ENCODE measurements at regions not wholly inside any gene's neighbourhood (a gene's known extent, or its start where the extent isn't known, plus 50 kb on each side); places are given as distances from the start of the nearest gene placed in this dataset.

DNA sequence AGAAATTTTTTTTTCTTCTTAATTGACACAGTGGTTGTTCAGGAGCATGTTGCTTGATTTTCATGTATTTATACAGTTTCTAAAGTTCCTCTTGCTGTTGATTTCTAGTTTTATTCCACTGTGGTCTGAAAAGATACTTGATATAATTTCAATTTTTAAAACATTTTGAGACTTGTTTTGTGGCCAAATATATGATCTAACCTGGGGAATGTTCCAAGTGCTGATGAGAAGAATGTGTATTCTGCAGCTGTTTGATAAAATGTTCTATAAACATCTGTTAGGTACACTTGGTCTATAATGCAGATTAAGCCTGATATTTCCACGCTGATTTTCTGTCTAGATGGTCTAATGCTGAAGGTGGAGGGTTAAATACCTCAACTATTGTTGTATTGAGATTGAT, 151.4 kb upstream of the IFNG-AS1 start:
- in situ Hi-C loops (cut with HindIII; ENCODE audit: low pct_unique_long_range_greater_than_20kb, low sequenced_read_pairs): no loop called here
- TF ChIP-seq JUND (IDR thresholded peaks at IDR 0.05; ENCODE audit: low read depth): no peak
- no peak for DNase-seq (ENCODE audit: low read depth in 1 of 2, low spot score in 1 of 2)

DNA sequence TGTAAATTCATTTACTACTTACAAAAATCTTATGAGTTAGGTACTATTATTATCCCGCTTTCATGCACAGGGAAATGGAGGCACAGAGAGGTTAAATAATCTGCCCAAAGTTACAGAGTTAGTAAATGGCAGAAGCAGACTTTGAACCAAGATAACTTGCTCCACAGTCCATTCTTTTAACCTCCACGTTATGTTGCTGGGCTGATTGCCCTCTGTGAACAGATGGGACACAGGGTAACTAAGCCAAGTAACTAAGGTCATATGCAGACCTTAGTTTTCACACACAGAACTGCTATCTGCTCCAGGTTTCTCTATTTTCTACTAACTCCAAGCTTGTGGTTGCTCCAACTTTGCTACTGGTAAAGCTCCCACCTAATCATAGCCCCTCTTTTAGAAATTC, 147.1 kb upstream of the IFNG-AS1 start:
- no peak for DNase-seq (ENCODE audit: low read depth in 1 of 2, low spot score in 1 of 2)
- in situ Hi-C loops (cut with HindIII; ENCODE audit: low pct_unique_long_range_greater_than_20kb, low sequenced_read_pairs): no loop called here
- TF ChIP-seq JUND (IDR thresholded peaks at IDR 0.05; ENCODE audit: low read depth): no peak

DNA sequence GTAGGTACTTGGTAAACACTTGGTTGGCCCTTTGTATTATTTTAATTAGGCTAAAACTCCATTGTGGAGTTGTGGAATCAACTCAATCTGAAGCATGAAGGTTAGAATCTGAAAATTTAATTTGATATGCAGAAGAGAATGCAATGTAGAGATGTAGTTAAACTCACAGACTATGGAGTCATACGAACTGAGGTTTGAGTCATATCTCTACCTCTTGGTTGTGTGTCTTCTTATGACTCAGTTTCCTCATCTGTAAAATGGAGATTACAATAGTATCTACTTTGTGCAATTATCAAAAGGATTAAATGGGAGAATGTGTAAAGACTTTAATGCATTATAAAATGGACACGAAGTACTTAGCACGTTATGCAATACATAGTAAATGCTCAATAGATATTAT, 146.0 kb upstream of the IFNG-AS1 start:
- TF ChIP-seq JUND (IDR thresholded peaks at IDR 0.05; ENCODE audit: low read depth): no peak
- in situ Hi-C loops (cut with HindIII; ENCODE audit: low pct_unique_long_range_greater_than_20kb, low sequenced_read_pairs): no loop called here
- no peak for DNase-seq (ENCODE audit: low read depth in 1 of 2, low spot score in 1 of 2)

DNA sequence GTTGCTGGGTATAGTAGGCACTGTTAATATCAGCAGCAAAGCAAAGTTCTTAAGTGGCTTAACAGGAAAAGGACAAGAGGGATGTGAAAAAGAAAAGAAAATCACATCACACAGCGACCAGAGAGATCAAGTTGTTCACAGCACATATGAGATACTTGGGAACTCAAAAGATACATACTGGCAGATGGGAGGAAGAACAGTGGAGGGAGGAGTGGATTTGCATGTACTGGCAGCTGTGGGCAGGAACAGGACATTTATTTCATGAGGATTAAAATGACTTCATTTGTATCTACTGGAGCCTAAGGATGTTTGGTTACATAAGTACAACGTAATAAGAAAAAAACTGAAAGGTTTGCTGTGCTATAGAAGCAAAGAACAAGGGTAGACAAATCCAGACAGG, 136.5 kb upstream of the IFNG-AS1 start:
- in situ Hi-C loops (cut with HindIII; ENCODE audit: low pct_unique_long_range_greater_than_20kb, low sequenced_read_pairs): no loop called here
- DNase-seq (ENCODE audit: low read depth in 1 of 2, low spot score in 1 of 2): no peak
- TF ChIP-seq JUND (IDR thresholded peaks at IDR 0.05; ENCODE audit: low read depth): no peak

DNA sequence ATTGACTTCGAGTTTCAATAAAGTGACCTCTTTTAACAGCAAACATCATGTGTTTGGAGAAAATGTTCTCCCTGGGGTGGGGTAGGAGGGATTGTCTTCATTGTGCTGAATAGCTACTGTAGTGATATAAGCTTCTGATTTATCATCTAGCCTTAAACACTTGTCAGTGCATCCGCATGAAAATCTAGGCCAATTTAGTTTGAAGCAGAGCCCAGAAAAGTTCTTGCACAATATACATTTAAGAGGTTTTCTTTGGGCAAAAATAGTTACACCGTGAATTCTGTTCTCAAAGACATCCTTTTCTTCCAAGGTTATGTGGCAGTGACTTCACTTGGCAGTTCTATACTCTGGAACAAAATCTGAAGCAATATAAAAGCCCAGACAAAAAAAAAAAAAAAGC, 136.0 kb upstream of the IFNG-AS1 start:
- no peak for TF ChIP-seq JUND (IDR thresholded peaks at IDR 0.05; ENCODE audit: low read depth)
- DNase-seq (ENCODE audit: low read depth in 1 of 2, low spot score in 1 of 2): no peak
- in situ Hi-C loops (cut with HindIII; ENCODE audit: low pct_unique_long_range_greater_than_20kb, low sequenced_read_pairs): no loop called here

DNA sequence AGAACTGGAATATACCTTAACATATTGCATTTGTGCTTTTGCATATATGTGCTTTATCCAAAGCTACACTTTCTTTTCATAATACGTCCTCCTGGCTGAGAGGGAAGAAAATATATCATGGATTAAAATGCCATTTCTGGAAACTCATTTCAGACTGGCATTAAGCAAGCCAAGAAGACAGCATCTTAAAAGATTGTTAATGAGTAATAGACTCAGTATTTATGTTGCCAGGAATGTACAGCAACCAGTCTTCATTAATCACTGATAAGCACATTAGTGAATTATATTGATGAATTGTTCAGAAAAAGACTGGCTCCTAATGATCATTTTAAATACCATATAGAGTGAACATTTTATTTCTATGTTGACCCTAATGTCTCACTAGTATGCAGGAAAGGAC, 134.9 kb upstream of the IFNG-AS1 start:
- in situ Hi-C loops (cut with HindIII; ENCODE audit: low pct_unique_long_range_greater_than_20kb, low sequenced_read_pairs): no loop called here
- no peak for TF ChIP-seq JUND (IDR thresholded peaks at IDR 0.05; ENCODE audit: low read depth)
- DNase-seq (ENCODE audit: low read depth in 1 of 2, low spot score in 1 of 2): no peak

DNA sequence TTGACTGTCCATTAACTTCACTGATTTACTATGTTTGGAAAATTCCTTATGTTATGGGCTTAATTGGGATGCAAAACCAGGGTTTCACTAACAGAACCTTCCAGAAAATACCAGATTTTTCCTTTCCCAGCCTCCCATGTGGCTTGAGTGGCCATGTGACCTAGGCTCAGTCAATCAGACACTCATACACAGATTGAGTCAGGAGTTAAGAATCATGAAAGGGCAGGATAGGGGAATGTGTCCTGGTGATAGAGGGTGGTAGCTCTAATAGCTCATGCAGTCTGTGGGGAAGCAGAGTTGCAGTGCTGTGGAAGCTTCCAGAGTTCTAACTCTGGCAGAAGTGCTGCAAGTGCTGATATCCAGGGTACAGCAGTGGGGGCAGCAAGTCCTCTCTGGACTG, 134.1 kb upstream of the IFNG-AS1 start:
- no peak for DNase-seq (ENCODE audit: low read depth in 1 of 2, low spot score in 1 of 2)
- in situ Hi-C loops (cut with HindIII; ENCODE audit: low pct_unique_long_range_greater_than_20kb, low sequenced_read_pairs): no loop called here
- TF ChIP-seq JUND (IDR thresholded peaks at IDR 0.05; ENCODE audit: low read depth): no peak

DNA sequence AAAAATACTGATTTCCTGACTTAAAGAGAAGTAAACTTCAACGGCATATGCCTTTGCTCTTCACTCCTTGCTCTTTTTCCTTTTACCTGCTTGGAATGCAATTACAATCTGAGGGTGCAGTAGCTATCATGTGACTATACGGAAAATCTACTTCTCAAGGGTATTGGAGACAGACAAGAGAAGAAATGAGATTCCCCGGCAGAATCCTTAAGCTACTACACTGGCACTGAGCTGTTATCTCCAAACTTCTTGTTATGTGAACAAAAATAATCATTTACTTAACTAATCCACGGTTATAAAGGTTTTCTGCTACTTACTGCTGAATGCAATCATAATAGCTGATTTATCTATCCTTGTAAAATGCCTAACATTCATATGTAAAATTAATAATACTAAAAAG, 118.0 kb upstream of the IFNG-AS1 start:
- DNase-seq (ENCODE audit: low read depth in 1 of 2, low spot score in 1 of 2): no peak
- TF ChIP-seq JUND (IDR thresholded peaks at IDR 0.05; ENCODE audit: low read depth): no peak
- in situ Hi-C loops (cut with HindIII; ENCODE audit: low pct_unique_long_range_greater_than_20kb, low sequenced_read_pairs): no loop called here

DNA sequence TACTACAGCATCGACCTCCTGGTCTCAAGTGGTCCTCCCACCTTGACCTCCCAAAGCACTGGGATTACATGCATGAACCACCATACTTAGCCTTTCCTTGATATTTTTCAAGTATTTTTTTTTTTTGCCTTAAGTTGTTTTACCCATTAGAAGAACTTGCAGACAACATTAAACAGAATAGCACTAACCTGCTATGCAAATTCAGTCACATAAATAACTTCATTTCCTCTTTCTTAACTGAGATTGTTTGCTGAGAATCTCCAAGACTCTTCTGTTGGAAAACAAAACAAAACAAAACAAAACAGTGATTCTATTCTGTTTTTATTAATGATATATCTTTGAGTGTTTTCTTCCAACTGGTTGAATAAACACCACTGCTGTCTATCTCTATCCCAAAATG, 115.9 kb upstream of the IFNG-AS1 start:
- no peak for TF ChIP-seq JUND (IDR thresholded peaks at IDR 0.05; ENCODE audit: low read depth)
- in situ Hi-C loops (cut with HindIII; ENCODE audit: low pct_unique_long_range_greater_than_20kb, low sequenced_read_pairs): no loop called here
- DNase-seq (ENCODE audit: low read depth in 1 of 2, low spot score in 1 of 2): no peak

DNA sequence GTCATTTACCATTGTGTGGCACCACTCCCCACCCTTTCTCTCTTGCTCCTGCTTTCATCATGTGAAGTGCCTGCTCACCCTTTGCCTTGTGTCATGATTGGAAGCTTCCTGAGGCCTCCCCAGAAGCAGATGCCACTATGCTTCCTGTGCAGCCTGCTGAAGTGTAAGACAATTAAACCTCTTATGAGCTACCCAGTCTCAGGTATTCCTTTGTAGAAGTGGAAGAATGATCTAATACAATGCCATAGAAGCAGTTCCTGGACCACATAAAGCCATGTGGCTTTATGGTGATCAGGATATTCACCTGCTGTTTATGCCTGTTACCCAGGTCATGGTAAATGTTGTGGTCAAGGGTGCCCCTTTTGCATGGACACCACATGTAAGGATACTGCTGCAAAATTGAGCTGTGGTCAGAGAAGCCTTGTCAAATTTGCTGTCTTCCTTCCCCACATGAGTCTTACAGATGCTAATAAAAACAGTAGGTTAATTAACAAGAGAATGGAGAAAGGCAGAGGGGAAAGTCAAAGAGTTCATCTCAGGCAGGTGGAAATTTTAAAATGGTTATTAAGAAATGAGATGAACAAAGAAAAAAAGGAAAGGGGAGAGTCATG, 112.8 kb upstream of the IFNG-AS1 start:
- TF ChIP-seq JUND (IDR thresholded peaks at IDR 0.05; ENCODE audit: low read depth): no peak
- DNase-seq (ENCODE audit: low read depth in 1 of 2, low spot score in 1 of 2): no peak
- in situ Hi-C loops (cut with HindIII; ENCODE audit: low pct_unique_long_range_greater_than_20kb, low sequenced_read_pairs): no loop called here

DNA sequence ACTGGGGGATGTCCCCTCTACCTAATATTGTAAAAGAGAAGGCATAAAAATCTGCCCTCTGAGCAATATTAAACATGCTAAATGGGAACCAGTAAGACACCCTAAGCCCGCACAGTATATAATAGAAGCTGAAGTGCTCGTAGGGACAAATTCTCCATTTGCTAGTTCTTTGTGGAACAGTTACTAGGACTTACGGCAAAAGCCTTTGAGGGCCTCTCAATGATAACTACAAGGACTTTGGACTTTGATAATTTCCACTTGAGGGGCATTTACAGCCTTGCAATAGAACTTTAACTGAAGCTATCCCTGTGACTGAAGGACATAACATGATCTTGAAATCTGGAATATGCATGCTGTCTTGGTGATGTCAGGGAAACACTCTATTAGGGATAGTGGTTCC, 111.5 kb upstream of the IFNG-AS1 start:
- no peak for DNase-seq (ENCODE audit: low read depth in 1 of 2, low spot score in 1 of 2)
- in situ Hi-C loops (cut with HindIII; ENCODE audit: low pct_unique_long_range_greater_than_20kb, low sequenced_read_pairs): no loop called here
- TF ChIP-seq JUND (IDR thresholded peaks at IDR 0.05; ENCODE audit: low read depth): no peak

DNA sequence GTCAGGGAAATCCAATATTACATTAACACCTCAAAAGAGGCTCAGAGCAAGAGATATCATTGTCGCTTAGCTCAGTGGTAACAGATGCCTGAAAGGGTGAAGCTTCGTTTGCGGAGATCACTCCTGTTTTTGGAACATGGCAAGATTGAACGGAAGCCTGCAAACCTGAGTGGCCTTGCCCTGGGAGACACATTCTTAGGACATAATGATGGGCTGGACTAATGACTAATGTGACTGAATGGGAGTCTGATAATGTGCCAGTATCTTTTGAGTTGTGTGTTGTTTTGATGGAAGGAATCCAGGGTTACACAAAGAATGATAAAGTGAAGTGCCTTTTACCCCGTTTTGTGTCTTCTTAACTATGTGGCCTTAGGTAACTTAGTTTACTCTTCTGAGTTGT, 109.3 kb upstream of the IFNG-AS1 start:
- DNase-seq (ENCODE audit: low read depth in 1 of 2, low spot score in 1 of 2): no peak
- in situ Hi-C loops (cut with HindIII; ENCODE audit: low pct_unique_long_range_greater_than_20kb, low sequenced_read_pairs): no loop called here
- TF ChIP-seq JUND (IDR thresholded peaks at IDR 0.05; ENCODE audit: low read depth): no peak

DNA sequence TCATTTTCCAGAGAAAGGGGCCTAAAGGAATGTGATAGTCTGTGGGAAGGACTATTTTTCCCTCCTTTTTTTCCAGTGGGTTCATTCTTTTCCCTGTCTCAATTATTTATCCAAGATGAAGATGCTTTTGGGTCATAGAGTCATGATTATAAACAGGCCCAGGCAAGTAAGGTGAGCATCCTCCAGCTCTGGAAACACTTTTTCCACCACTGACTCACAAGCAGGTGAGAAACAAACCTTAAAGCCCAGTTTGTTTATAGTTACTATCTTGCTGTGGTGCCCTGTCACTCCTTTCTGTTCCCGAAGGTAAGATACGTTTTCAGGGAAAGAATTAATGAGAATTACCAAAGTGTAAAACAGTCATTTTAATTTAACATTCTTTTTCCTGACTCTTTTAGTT, 107.7 kb upstream of the IFNG-AS1 start:
- no peak for DNase-seq (ENCODE audit: low read depth in 1 of 2, low spot score in 1 of 2)
- in situ Hi-C loops (cut with HindIII; ENCODE audit: low pct_unique_long_range_greater_than_20kb, low sequenced_read_pairs): no loop called here
- no peak for TF ChIP-seq JUND (IDR thresholded peaks at IDR 0.05; ENCODE audit: low read depth)

DNA sequence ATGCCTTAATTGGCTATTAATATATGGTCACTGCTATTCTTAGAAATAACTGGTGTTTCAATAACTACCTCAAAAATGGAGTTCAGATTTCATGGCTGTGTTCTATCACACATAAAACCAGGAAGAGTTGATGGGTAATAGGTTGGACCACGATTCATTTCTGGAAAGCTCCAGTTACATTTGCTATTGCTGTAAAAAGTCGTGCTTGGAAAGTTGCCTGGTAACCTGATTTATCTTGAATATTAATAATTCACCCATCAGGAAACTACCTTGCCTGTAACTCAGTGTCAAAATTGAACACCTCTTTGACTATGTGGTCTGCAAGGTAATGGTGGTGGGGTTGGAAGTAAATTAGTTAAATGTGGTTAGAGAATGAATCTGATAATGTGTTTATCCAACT, 104.7 kb upstream of the IFNG-AS1 start:
- no peak for TF ChIP-seq JUND (IDR thresholded peaks at IDR 0.05; ENCODE audit: low read depth)
- in situ Hi-C loops (cut with HindIII; ENCODE audit: low pct_unique_long_range_greater_than_20kb, low sequenced_read_pairs): no loop called here
- DNase-seq (ENCODE audit: low read depth in 1 of 2, low spot score in 1 of 2): no peak
